H1 (cell line): ENCODE measurements at regions not wholly inside any gene's neighbourhood (a gene's known extent, or its start where the extent isn't known, plus 50 kb on each side); places are given as distances from the start of the nearest gene placed in this dataset.

Experiments used
- CTCF ChIA-PET: fragments of 300-600 bp; sonication (Branson Sonifier 250); formaldehyde crosslinking; loops from one replicate; lab custom pipeline; 2021; ENCODE audit not compliant: partially characterized antibody; lab: Charles Lee
- POLR2A ChIA-PET: fragments of 300-600 bp; sonication (Branson Sonifier 250); formaldehyde crosslinking; loops from one replicate; lab custom pipeline; 2021; ENCODE audit warnings: inconsistent platforms; ENCODE audit not compliant: partially characterized antibody; lab: Charles Lee
- DNase-seq, 2 experiments: peaks; one replicate each; pipeline versions ENCODE4 v3.0.0 to v3.0.0-alpha.2; 2010 to 2022; ENCODE audit warnings: low spot score in 2 of 2, low read depth in 1 of 2, mixed read lengths in 1 of 2
- FAIRE-seq: peaks from 2 replicates; lab custom pipeline; 2011; peaks lifted over from hg19 to GRCh38; lab: Jason Lieb, UNC
- H2AFZ ChIP-seq: 2 replicates; pipeline ENCODE4 v1.8.1; 2012; ENCODE audit warnings: low read length, inconsistent platforms
- H2AK5ac ChIP-seq: 2 replicates; pipeline ENCODE4 v1.6.1; 2013; ENCODE audit warnings: low read depth, low read length
- H2BK120ac ChIP-seq: replicated peaks from 2 replicates; pipeline ENCODE3; 2013; ENCODE audit warnings: low read depth, low read length, inconsistent platforms
- H2BK12ac ChIP-seq: 2 replicates; pipeline ENCODE4 v1.6.1; 2013; ENCODE audit warnings: low read depth, low read length
- H2BK15ac ChIP-seq: 2 replicates; pipeline ENCODE4 v1.6.1; 2013; ENCODE audit warnings: low read length
- H2BK20ac ChIP-seq: 2 replicates; pipeline ENCODE4 v1.6.1; 2013; ENCODE audit warnings: low read length
- H2BK5ac ChIP-seq: 2 replicates; pipeline ENCODE4 v1.6.1; 2013; ENCODE audit warnings: low read depth, low read length
- H3K14ac ChIP-seq: 2 replicates; pipeline ENCODE4 v1.6.1; 2013; ENCODE audit warnings: inconsistent platforms; ENCODE audit not compliant: insufficient read length
- H3K18ac ChIP-seq: 2 replicates; pipeline ENCODE4 v1.6.1; 2013; ENCODE audit warnings: low read length; ENCODE audit errors: extremely low read depth
- H3K23ac ChIP-seq: 2 replicates; pipeline ENCODE4 v1.6.1; 2013; ENCODE audit warnings: inconsistent platforms; ENCODE audit not compliant: insufficient read length
- H3K23me2 ChIP-seq: 2 replicates; pipeline ENCODE4 v1.6.1; 2013; ENCODE audit warnings: low read depth, low read length
- H3K27ac ChIP-seq: 2 replicates; pipeline ENCODE4 v1.6.1; 2011; ENCODE audit warnings: low read depth, low read length, inconsistent platforms
- H3K27me3 ChIP-seq, 4 experiments: replicated peaks in 1 of 4; 1 replicate in 1 of 4; 2 replicates in 3 of 4; pipeline versions ENCODE4 v1.6.1 to v1.8.1; 2011 to 2013; ENCODE audit warnings: low read length in 3 of 4, mild to moderate bottlenecking in 3 of 4, inconsistent platforms in 2 of 4, mixed read lengths in 2 of 4, moderate library complexity in 1 of 4; ENCODE audit not compliant: control insufficient read depth in 3 of 4, insufficient read depth in 3 of 4; ENCODE audit errors: extremely low read depth in 1 of 4
- H3K36me3 ChIP-seq, 4 experiments: 2 replicates each; pipeline versions ENCODE4 v1.6.1 to v1.8.1; 2011 to 2013; ENCODE audit warnings: mild to moderate bottlenecking in 4 of 4, low read length in 3 of 4, moderate library complexity in 2 of 4, control low read depth in 1 of 4, inconsistent platforms in 1 of 4; ENCODE audit not compliant: insufficient read depth in 4 of 4, control insufficient read depth in 2 of 4
- H3K4ac ChIP-seq: replicated peaks from 2 replicates; pipeline ENCODE3; 2013; ENCODE audit warnings: low read length, low read depth, mixed read lengths, inconsistent platforms; ENCODE audit not compliant: insufficient read length
- H3K4me1 ChIP-seq, 4 experiments: replicated peaks in 1 of 4; 1 replicate in 1 of 4; 2 replicates in 3 of 4; pipeline versions ENCODE4 v1.6.1 to v1.8.1; 2011 to 2013; ENCODE audit warnings: low read length in 3 of 4, inconsistent platforms in 2 of 4, mixed read lengths in 1 of 4; ENCODE audit not compliant: insufficient read depth in 4 of 4, control insufficient read depth in 3 of 4
- H3K4me2 ChIP-seq, 2 experiments: 2 replicates each; pipeline versions ENCODE4 v1.6.1 to v1.8.1; 2011 to 2013; ENCODE audit warnings: low read depth in 2 of 2, low read length in 2 of 2, control low read depth in 1 of 2, inconsistent platforms in 1 of 2, mild to moderate bottlenecking in 1 of 2; ENCODE audit not compliant: insufficient read depth in 1 of 2
- H3K4me3 ChIP-seq, 4 experiments: fragments of 200-600, 300-600 bp in 1 of 4; sonication (generic), shearing (Covaris generic), sonication (Bioruptor Twin) in 1 of 4; 2 replicates each; pipeline versions ENCODE4 v1.5.1 to v1.8.1; 2011 to 2016; ENCODE audit warnings: low read length in 4 of 4, low read depth in 3 of 4, control low read depth in 2 of 4, inconsistent platforms in 2 of 4, mild to moderate bottlenecking in 2 of 4, mixed read lengths in 1 of 4, moderate library complexity in 1 of 4; ENCODE audit not compliant: insufficient read depth in 2 of 4; ENCODE audit errors: extremely low read depth in 1 of 4
- H3K56ac ChIP-seq: replicated peaks from 2 replicates; pipeline ENCODE3; 2013; ENCODE audit warnings: low read depth, mild to moderate bottlenecking, mixed read lengths, low read length, inconsistent platforms; ENCODE audit not compliant: insufficient read length
- H3K79me1 ChIP-seq: 2 replicates; pipeline ENCODE4 v1.6.1; 2013; ENCODE audit warnings: low read depth, low read length, control low read depth
- H3K79me2 ChIP-seq, 2 experiments: 2 replicates each; pipeline versions ENCODE4 v1.6.1 to v1.8.1; 2012 to 2013; ENCODE audit warnings: low read length in 2 of 2, mild to moderate bottlenecking in 2 of 2, inconsistent platforms in 1 of 2; ENCODE audit not compliant: insufficient read depth in 2 of 2, control insufficient read depth in 1 of 2
- H3K9ac ChIP-seq, 4 experiments: replicated peaks in 1 of 4; 1 replicate in 1 of 4; 2 replicates in 3 of 4; pipeline versions ENCODE4 v1.6.1 to v1.8.1; 2011 to 2013; ENCODE audit warnings: low read depth in 3 of 4, low read length in 3 of 4, control low read depth in 2 of 4, mild to moderate bottlenecking in 2 of 4, moderate library complexity in 2 of 4, inconsistent platforms in 1 of 4; ENCODE audit errors: extremely low read depth in 1 of 4
- H3K9me3 ChIP-seq, 2 experiments: 2 replicates each; pipeline versions ENCODE4 v1.6.1 to v1.8.1; 2012 to 2013; ENCODE audit warnings: mild to moderate bottlenecking in 2 of 2, moderate library complexity in 2 of 2, control low read depth in 1 of 2, inconsistent platforms in 1 of 2, low read depth in 1 of 2, low read length in 1 of 2, mixed read lengths in 1 of 2; ENCODE audit not compliant: insufficient read depth in 2 of 2
- H4K20me1 ChIP-seq, 2 experiments: replicated peaks in 1 of 2; 2 replicates each; pipeline versions ENCODE3 to v1.8.1; 2011 to 2013; ENCODE audit warnings: inconsistent platforms in 2 of 2, low read length in 2 of 2, mild to moderate bottlenecking in 1 of 2; ENCODE audit not compliant: insufficient read depth in 2 of 2, control insufficient read depth in 1 of 2
- H4K5ac ChIP-seq: 2 replicates; pipeline ENCODE4 v1.6.1; 2013; ENCODE audit warnings: low read length, low read depth, mixed read lengths, inconsistent platforms; ENCODE audit not compliant: insufficient read length
- H4K8ac ChIP-seq: 2 replicates; pipeline ENCODE4 v1.8.0; 2013; ENCODE audit warnings: mild to moderate bottlenecking, moderate library complexity, low read length, inconsistent platforms; ENCODE audit not compliant: insufficient read depth; ENCODE audit errors: extremely low read depth
- H4K91ac ChIP-seq: replicated peaks from 2 replicates; pipeline ENCODE3; 2013; ENCODE audit warnings: low read length, mixed read lengths, inconsistent platforms; ENCODE audit not compliant: insufficient read length
- BCL11A ChIP-seq, 2 experiments: IDR thresholded peaks; one replicate each; pipeline ENCODE4 v1.6.1; 2011; ENCODE audit warnings: low read depth in 2 of 2, low read length in 2 of 2, mild to moderate bottlenecking in 2 of 2
- CBX5 ChIP-seq: fragments of 300-800, 300-1000 bp; sonication (generic); IDR thresholded peaks from 2 replicates; pipeline ENCODE4 v1.7.1; 2016; ENCODE audit warnings: antibody characterized with exemption, low read length, low read depth
- CEBPB ChIP-seq: IDR thresholded peaks from 2 replicates; pipeline ENCODE4 v1.6.1; 2012; ENCODE audit warnings: low read depth, low read length
- CHD1 ChIP-seq: IDR thresholded peaks from 2 replicates; pipeline ENCODE4 v1.6.1; 2012; ENCODE audit warnings: low read depth, low read length, improper control_type of control experiment
- EP300 ChIP-seq, 2 experiments: IDR thresholded peaks; 1 replicate in 1 of 2; 2 replicates in 1 of 2; pipeline ENCODE4 v1.6.1; 2011 to 2012; ENCODE audit warnings: low read depth in 2 of 2, low read length in 2 of 2, mild to moderate bottlenecking in 2 of 2, borderline replicate concordance in 1 of 2, inconsistent platforms in 1 of 2, moderate library complexity in 1 of 2
- GABPA ChIP-seq: IDR thresholded peaks from 2 replicates; pipeline ENCODE4 v1.6.1; 2011; ENCODE audit warnings: mild to moderate bottlenecking, low read length, moderate library complexity, borderline replicate concordance; ENCODE audit not compliant: insufficient read depth
- POLR2AphosphoS5 ChIP-seq: IDR thresholded peaks from 2 replicates; pipeline ENCODE4 v1.6.1; 2011; ENCODE audit warnings: low read depth, low read length
- POU5F1 ChIP-seq: IDR thresholded peaks from 2 replicates; pipeline ENCODE4 v1.6.1; 2011; ENCODE audit warnings: low read depth, mild to moderate bottlenecking, low read length, moderate library complexity
- RBBP5 ChIP-seq: IDR thresholded peaks from 2 replicates; pipeline ENCODE4 v1.7.1; 2012; ENCODE audit warnings: low read depth, mild to moderate bottlenecking, inconsistent platforms, low read length, moderate library complexity, borderline replicate concordance
- SIRT6 ChIP-seq: IDR thresholded peaks from one replicate; pipeline ENCODE4 v1.7.1; 2012; ENCODE audit warnings: low read length, inconsistent platforms
- SP4 ChIP-seq: IDR thresholded peaks from 2 replicates; pipeline ENCODE4 v1.6.1; 2012; ENCODE audit warnings: low read length, inconsistent platforms
- WGBS, 2 experiments: shearing (Covaris generic) in 1 of 2; methylation state at CpG; one replicate each; pipeline versions ENCODE4 v1.1.6 to v1.1.7; 2013 to 2015; ENCODE audit warnings: low lambda C conversion rate in 2 of 2, mixed read lengths in 2 of 2, inconsistent platforms in 1 of 2, low coverage in 1 of 2, missing lambda C conversion rate in 1 of 2; ENCODE audit not compliant: insufficient replicate concordance in 2 of 2, insufficient coverage in 1 of 2, insufficient read length in 1 of 2; ENCODE audit errors: extremely low coverage in 1 of 2, missing lambda C conversion rate in 1 of 2; 5-methylcytosine and 5-hydroxymethylcytosine counted together

GRCh38 chr15:31802761-31803160 is 227.6 kb upstream of the CHRNA7 start:
- no peak overlapping the region for H2BK12ac ChIP-seq
- CTCF ChIA-PET: interaction anchor here (1.4 kb wide), 1 partner anchor 175 kb away, joined by 4 read pairs; no protein-coding TSS in a partner anchor
- H2BK5ac ChIP-seq: no peak overlapping the region
- H2BK120ac ChIP-seq: no peak overlapping the region
- POLR2A ChIA-PET: no interaction called here
- H3K36me3 ChIP-seq: no peaks in the 10 kb centered on the region
- no peak overlapping the region for H3K9ac ChIP-seq
- no peaks in the 10 kb centered on the region for H3K23me2 ChIP-seq
- H3K14ac ChIP-seq: no peak overlapping the region
- no peaks in the 10 kb centered on the region for H3K79me2 ChIP-seq
- no peak overlapping the region for H4K5ac ChIP-seq
- DNase-seq (no peak), FAIRE-seq (no peak)
- 95% methylated on average over 2 of the region's 3 CpGs; no CpG with 5 or more reads in 1 of the 2 experiments for WGBS, 2 experiments
- H3K79me1 ChIP-seq: no peaks in the 10 kb centered on the region
- no peak overlapping the region for H3K23ac ChIP-seq
- H4K91ac ChIP-seq: no peak overlapping the region
- no peak overlapping the region for H3K4me3 ChIP-seq
- no peaks in the 10 kb centered on the region for H3K9me3 ChIP-seq
- H3K18ac ChIP-seq: no peak overlapping the region
- no peak for TF ChIP-seq POLR2AphosphoS5
- no peak for TF ChIP-seq RBBP5
- TF ChIP-seq BCL11A (IDR thresholded peaks at IDR 0.05; ENCODE audit: low read depth in 2 of 2, low read length in 2 of 2): no peak
- no peak for TF ChIP-seq EP300 (IDR thresholded peaks at IDR 0.05; ENCODE audit: borderline replicate concordance in 1 of 2, low read depth in 2 of 2, low read length in 2 of 2)
- no peak for TF ChIP-seq CBX5
- no peak for TF ChIP-seq POU5F1
- TF ChIP-seq CHD1: no peak
- no peak for TF ChIP-seq CEBPB
- no peak for TF ChIP-seq SP4
- TF ChIP-seq SIRT6: no peak
- no peak for TF ChIP-seq GABPA
- no peaks in the 10 kb centered on the region for H3K27me3 ChIP-seq
- H2AFZ ChIP-seq: no peak overlapping the region
- H3K4me1 ChIP-seq: peaks cover 0 to 6% (median 0%) of the 10 kb centered on the region in 4 experiments; a peak in 1 of 7 replicates
- H2BK20ac ChIP-seq: no peak overlapping the region
- H4K8ac ChIP-seq: no peak overlapping the region
- H3K4ac ChIP-seq: no peak overlapping the region
- H2BK15ac ChIP-seq: no peak overlapping the region
- no peak overlapping the region for H2AK5ac ChIP-seq
- no peak overlapping the region for H3K56ac ChIP-seq
- no peak overlapping the region for H3K4me2 ChIP-seq
- no peaks in the 10 kb centered on the region for H4K20me1 ChIP-seq
- no peak overlapping the region for H3K27ac ChIP-seq
